ENCODE measurements at regions not wholly inside any gene's neighbourhood (a gene's known extent, or its start where the extent isn't known, plus 50 kb on each side); places are given as distances from the start of the nearest gene placed in this dataset.

DNA sequence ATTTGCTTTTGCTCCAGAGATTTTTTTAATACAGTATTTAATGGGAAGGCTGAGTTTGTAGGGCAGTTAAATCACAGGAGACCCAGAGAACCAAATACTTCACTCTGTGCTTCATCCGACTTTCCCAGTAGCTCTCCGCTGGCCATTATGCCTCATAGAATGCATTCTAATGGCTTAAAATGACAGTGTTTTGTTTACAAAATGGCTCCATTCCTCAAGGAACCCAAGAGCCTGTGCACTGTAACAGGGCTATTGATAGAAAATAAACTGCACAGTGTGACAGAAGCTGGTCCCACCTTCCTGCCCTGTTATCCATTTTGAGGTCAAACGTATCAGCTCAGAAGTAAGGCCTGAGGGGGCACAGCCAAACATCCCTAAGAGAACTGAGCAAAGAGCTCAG is 136.5 kb downstream of the RAP2A start:
- Histone ChIP-seq H3K79me2 (no peaks in the 10 kb centered on the region), H3K36me3 (replicated peaks; ENCODE audit: insufficient read depth, low read depth) (no peaks in the 10 kb centered on the region), H3K4me1 (ENCODE audit: insufficient read depth) (peaks cover 10% of the 10 kb centered on the region), H2AFZ (peak overlapping the region; percentile 29), H3K27ac (peak overlapping the region; percentile 23), H3K27me3 (no peaks in the 10 kb centered on the region), H3K4me3 (no peak overlapping the region), H3K9me3 (ENCODE audit: low read depth) (no peaks in the 10 kb centered on the region), H4K20me1 (ENCODE audit: insufficient read depth, poor library complexity, severe bottlenecking) (no peaks in the 10 kb centered on the region), H3K4me2 (peak overlapping the region; percentile 52), H3K9me2 (replicated peaks; ENCODE audit: insufficient read depth) (no peaks in the 10 kb centered on the region)
- TF ChIP-seq EZH2 (IDR thresholded peaks at IDR 0.05; ENCODE audit: borderline replicate concordance) (no peak), EZH2phosphoT487 (IDR thresholded peaks at IDR 0.05; ENCODE audit: low read depth, severe bottlenecking, unreplicated experiment) (no peak)
- TF ChIP-seq, protein P1, sequence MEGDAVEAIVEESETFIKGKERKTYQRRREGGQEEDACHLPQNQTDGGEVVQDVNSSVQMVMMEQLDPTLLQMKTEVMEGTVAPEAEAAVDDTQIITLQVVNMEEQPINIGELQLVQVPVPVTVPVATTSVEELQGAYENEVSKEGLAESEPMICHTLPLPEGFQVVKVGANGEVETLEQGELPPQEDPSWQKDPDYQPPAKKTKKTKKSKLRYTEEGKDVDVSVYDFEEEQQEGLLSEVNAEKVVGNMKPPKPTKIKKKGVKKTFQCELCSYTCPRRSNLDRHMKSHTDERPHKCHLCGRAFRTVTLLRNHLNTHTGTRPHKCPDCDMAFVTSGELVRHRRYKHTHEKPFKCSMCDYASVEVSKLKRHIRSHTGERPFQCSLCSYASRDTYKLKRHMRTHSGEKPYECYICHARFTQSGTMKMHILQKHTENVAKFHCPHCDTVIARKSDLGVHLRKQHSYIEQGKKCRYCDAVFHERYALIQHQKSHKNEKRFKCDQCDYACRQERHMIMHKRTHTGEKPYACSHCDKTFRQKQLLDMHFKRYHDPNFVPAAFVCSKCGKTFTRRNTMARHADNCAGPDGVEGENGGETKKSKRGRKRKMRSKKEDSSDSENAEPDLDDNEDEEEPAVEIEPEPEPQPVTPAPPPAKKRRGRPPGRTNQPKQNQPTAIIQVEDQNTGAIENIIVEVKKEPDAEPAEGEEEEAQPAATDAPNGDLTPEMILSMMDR (IDR thresholded peaks at IDR 0.05; ENCODE audit: poor library complexity) = no peak
- DNase-seq (ENCODE audit: low spot score) = no peak
- WGBS (ENCODE audit: low lambda C conversion rate, missing lambda C conversion rate) = 34% methylated on average over 3 of the region's 3 CpGs

DNA sequence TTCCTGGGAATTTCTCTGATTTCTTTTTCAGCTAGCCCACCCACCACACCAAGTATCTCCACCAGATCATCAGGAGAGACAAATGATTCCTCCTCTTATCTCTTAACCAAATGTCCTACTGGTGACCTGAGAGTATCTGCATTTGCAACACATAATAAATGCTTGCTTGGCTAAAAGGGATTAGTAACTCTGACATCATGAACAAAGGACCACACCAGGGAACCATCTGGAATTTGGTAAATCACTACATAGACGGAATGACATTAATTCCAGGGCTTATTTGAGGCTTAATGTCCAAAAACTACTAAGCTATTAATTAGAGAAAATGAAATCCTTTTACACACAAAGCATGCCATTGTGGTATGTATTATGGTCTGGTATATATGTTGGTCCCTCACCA is 139.0 kb downstream of the RAP2A start:
- H2AFZ ChIP-seq = no peak overlapping the region
- no peaks in the 10 kb centered on the region for H3K27me3 ChIP-seq
- H4K20me1 ChIP-seq (ENCODE audit: insufficient read depth, poor library complexity, severe bottlenecking) = no peaks in the 10 kb centered on the region
- no peak for DNase-seq (ENCODE audit: low spot score)
- no peaks in the 10 kb centered on the region for H3K9me2 ChIP-seq (replicated peaks; ENCODE audit: insufficient read depth)
- 43% methylated on average over 1 of the region's 1 CpG for WGBS (ENCODE audit: low lambda C conversion rate, missing lambda C conversion rate)
- no peaks in the 10 kb centered on the region for H3K79me2 ChIP-seq
- peaks cover 10% of the 10 kb centered on the region for H3K4me1 ChIP-seq (ENCODE audit: insufficient read depth)
- H3K36me3 ChIP-seq (replicated peaks; ENCODE audit: insufficient read depth, low read depth) = no peaks in the 10 kb centered on the region
- H3K9me3 ChIP-seq (ENCODE audit: low read depth) = no peaks in the 10 kb centered on the region
- no peak for TF ChIP-seq EZH2phosphoT487 (IDR thresholded peaks at IDR 0.05; ENCODE audit: low read depth, severe bottlenecking, unreplicated experiment)
- TF ChIP-seq, protein P1 (IDR thresholded peaks at IDR 0.05; ENCODE audit: poor library complexity) = no peak
- TF ChIP-seq EZH2 (IDR thresholded peaks at IDR 0.05; ENCODE audit: borderline replicate concordance) = no peak
- H3K4me2 ChIP-seq = no peak overlapping the region
- H3K27ac ChIP-seq = no peak overlapping the region
- no peak overlapping the region for H3K4me3 ChIP-seq

GRCh38 chr13:97574926-97575325 is 141.0 kb downstream of the RAP2A start:
- WGBS (ENCODE audit: low lambda C conversion rate, missing lambda C conversion rate) = 65% methylated on average over 5 of the region's 5 CpGs
- Histone ChIP-seq H3K9me2 (replicated peaks; ENCODE audit: insufficient read depth) (no peaks in the 10 kb centered on the region), H3K27me3 (no peaks in the 10 kb centered on the region), H3K36me3 (replicated peaks; ENCODE audit: insufficient read depth, low read depth) (no peaks in the 10 kb centered on the region), H3K79me2 (no peaks in the 10 kb centered on the region), H3K4me1 (ENCODE audit: insufficient read depth) (peaks cover 8% of the 10 kb centered on the region), H3K4me3 (no peak overlapping the region), H3K27ac (no peak overlapping the region), H3K9me3 (ENCODE audit: low read depth) (no peaks in the 10 kb centered on the region), H4K20me1 (ENCODE audit: insufficient read depth, poor library complexity, severe bottlenecking) (no peaks in the 10 kb centered on the region), H2AFZ (no peak overlapping the region), H3K4me2 (no peak overlapping the region)
- no peak for TF ChIP-seq EZH2phosphoT487 (IDR thresholded peaks at IDR 0.05; ENCODE audit: low read depth, severe bottlenecking, unreplicated experiment)
- TF ChIP-seq EZH2 (IDR thresholded peaks at IDR 0.05; ENCODE audit: borderline replicate concordance) = no peak
- TF ChIP-seq, protein P1 (IDR thresholded peaks at IDR 0.05; ENCODE audit: poor library complexity) = peak; percentile 39
- peak; percentile 33 for DNase-seq (ENCODE audit: low spot score)

- H3K4me1 ChIP-seq (ENCODE audit: insufficient read depth) = peaks cover 4% of the 10 kb centered on the region
- H4K20me1 ChIP-seq (ENCODE audit: insufficient read depth, poor library complexity, severe bottlenecking) = no peaks in the 10 kb centered on the region
- H3K9me3 ChIP-seq (ENCODE audit: low read depth) = no peaks in the 10 kb centered on the region
- DNase-seq (ENCODE audit: low spot score) = no peak
- H3K4me2 ChIP-seq = no peak overlapping the region
- H2AFZ ChIP-seq = no peak overlapping the region
- TF ChIP-seq EZH2 (IDR thresholded peaks at IDR 0.05; ENCODE audit: borderline replicate concordance) (no peak), EZH2phosphoT487 (IDR thresholded peaks at IDR 0.05; ENCODE audit: low read depth, severe bottlenecking, unreplicated experiment) (no peak)
- TF ChIP-seq, protein P1 (IDR thresholded peaks at IDR 0.05; ENCODE audit: poor library complexity) = no peak
- H3K36me3 ChIP-seq (replicated peaks; ENCODE audit: insufficient read depth, low read depth) = no peaks in the 10 kb centered on the region
- no peak overlapping the region for H3K27ac ChIP-seq
- H3K9me2 ChIP-seq (replicated peaks; ENCODE audit: insufficient read depth) = no peaks in the 10 kb centered on the region
- no peak overlapping the region for H3K4me3 ChIP-seq
- 85% methylated on average over 2 of the region's 2 CpGs for WGBS (ENCODE audit: low lambda C conversion rate, missing lambda C conversion rate)
- no peaks in the 10 kb centered on the region for H3K79me2 ChIP-seq
- H3K27me3 ChIP-seq = no peaks in the 10 kb centered on the region
These were observed 143.1 kb downstream of the RAP2A start for GRCh38 chr13:97577026-97577425.

All from hepatocyte (in vitro differentiated cells).